ENCODE measurements at regions not wholly inside any gene's neighbourhood (a gene's known extent, or its start where the extent isn't known, plus 50 kb on each side); places are given as distances from the start of the nearest gene placed in this dataset.
"Not testable (repeated sequence)": the region's sequence is repeated elsewhere in the genome, so short reads cannot be mapped to it uniquely, and the experiment has no call there.

DNA sequence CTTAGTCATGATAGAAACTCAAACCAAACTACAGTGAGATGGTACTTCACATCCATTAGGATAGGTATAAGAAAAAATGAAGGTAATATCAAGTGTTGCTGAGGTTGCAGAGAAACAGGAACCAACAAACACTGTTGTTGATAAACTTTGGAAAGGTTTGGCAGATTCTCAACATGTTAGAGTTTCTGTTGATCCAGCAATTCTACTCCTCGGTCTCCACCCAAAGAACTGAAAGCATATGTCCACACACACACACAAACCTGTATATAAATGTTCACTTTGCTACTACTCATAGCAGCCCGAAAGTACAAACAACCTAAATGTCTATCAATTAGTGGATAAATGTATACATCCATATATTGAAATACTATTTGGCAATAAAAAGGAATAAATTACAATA lies 128.3 kb upstream of the CARMIL1 start:
- DNase-seq (ENCODE audit: low read depth in 3 of 3, low spot score in 2 of 3), result no peak

DNA sequence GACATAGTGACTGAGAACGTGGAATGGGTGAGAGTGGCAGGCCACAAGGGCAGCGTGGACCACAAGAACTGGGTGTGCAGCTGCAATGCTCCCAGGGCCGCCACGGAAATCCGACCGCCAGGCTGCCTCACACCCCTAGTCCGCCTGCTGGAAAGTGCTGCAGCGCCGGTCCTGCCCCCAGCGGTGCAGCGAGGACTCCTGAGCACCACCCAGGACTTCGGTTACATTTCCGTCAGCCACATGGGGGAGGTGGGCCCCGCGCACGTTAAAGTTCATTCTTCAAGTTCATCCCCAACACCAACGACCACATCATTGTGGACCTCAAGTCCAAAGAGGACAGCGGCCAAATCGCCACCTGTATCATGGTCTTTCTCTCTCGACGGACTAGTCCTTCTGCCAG lies 126.1 kb upstream of the CARMIL1 start:
- DNase-seq (ENCODE audit: low read depth in 3 of 3, low spot score in 2 of 3), result no peak

DNA sequence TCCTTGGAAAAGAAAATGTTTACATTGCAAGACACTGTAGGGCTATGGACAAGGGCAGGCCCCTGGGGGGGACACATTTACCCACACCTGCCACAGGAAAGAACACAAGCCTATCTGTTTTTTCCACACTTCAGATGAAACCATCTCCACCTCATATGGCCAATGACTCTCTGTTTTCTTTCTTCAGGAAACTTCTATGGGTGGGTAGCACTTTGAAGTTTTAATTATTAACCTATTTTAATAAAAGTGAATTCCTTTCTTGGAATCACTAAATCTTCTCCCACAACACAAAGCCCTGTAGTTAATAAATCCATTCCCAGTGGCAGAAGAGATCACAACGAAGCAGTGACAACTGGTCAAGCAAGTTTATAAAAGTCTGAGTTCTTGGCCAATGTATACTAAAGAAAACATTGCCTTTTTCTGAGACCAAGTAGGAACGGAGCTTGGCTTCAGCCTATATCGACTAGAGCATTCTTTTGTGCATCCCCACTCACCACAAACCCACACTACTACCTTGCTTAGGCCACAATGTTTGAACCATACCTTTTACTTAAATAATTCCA lies 125.1 kb upstream of the CARMIL1 start:
- DNase-seq (ENCODE audit: low read depth in 3 of 3, low spot score in 2 of 3), result no peak

DNA sequence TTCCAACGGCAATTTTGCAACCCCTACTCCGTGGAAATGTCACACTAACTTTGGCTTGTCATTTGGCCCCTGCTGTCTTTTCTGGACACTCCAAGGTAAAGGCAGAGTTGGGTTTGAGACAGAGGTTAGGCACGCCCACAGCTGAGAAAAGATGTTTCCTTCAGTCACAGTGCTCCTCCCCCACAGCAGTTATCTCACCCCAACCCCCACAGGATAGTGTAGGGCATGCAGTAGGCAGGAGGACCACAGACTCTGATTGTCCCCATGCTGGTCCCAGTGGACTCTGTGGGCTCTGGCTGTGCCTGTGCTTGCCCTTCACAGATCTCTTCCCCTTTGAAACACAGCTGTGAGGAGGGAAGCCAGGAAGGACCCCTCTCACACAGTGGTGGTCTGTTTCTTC lies 124.0 kb upstream of the CARMIL1 start:
- DNase-seq (ENCODE audit: low read depth in 3 of 3, low spot score in 2 of 3), result no peak

DNA sequence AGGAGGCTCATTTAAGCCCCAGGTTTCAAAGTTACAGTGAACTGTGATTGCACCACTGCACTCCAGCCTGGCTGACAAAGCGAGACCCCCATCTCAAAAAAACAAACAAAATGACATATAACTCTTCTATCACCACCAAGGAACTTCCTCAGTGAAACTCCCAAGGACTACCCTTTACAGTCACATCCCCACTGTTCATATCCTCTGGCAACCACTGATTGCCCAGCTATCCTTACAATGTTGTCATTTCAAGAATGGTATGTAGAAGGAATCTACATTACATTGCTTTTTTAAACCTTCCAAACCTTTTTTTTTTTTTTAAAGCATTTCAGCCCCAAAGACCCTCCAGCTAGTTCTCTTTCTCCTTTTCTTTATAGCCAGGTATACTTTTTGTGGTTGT lies 123.1 kb upstream of the CARMIL1 start:
- DNase-seq (ENCODE audit: low read depth in 3 of 3, low spot score in 2 of 3), result no peak

DNA sequence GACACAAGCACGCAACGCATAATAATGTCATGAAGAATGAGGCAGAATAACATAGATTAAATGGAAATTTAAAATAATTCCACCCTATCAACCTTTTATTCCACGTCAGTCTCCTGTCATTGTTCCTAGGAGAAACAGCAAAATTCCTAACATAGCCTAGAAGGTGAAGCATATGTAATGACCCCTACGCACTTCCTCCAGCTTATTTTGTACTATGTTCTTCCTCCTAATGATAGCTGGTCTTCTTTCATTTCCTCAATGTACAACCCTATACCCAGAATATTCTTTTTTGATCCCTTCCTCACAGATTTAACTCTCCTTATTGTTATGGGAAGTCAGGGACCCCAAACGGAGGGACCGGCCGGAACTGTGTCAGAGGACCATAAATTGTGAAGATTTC lies 122.0 kb upstream of the CARMIL1 start:
- no peak for DNase-seq (ENCODE audit: low read depth in 3 of 3, low spot score in 2 of 3)

DNA sequence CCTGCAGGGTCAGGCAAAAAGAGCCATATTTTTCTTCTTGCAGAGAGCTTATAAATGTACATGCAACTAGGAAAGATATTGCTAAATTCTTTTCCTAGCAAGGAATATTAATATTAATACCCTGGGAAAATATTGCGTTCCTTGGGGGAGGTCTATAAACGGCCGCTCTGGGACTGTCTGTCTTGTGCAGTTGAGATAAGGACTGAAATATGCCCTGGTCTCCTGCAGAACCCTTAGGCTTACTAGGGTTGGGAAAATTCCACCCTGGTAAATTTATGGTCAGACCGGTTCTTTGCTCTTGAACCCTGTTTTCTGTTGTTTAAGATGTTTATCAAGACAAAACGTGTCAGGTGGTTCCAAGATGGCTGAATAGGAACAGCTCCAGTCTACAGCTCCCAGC lies 121.3 kb upstream of the CARMIL1 start:
- DNase-seq (ENCODE audit: low read depth in 3 of 3, low spot score in 2 of 3), result no peak

DNA sequence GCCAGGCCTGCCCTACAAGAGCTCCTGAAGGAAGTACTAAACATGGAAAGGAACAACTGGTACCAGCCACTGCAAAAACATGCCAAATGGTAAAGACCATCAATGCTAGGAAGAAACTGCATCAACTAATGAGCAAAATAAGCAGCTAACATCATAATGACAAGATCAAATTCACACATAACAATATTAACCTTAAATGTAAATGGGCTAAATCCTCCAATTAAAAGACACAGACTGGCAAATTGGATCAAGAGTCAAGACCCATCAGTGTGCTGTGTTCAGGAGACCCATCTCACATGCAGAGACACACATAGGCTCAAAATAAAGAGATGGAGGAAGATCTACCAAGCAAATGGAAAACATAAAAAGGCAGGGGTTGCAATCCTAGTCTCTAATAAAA lies 119.0 kb upstream of the CARMIL1 start:
- DNase-seq (ENCODE audit: low read depth in 3 of 3, low spot score in 2 of 3), result not testable (repeated sequence)

DNA sequence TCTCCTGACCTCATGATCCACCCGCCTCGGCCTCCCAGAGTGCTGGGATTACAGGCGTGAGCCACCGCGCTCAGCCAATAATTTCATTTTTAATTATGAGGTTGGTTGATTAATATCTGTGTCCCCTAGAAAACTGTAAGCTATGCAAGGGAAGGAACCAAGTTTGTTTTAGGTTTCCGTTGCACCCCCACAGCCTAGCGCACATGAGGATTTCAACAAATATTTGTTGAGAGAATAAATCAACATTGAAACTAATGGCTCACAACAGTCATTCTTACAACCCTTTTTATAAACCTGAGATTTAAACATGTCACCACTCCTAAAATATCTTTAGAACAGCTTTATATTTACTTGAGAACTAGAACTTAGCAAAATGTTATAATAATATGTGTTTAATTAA lies 114.0 kb upstream of the CARMIL1 start:
- no peak for DNase-seq (ENCODE audit: low read depth in 3 of 3, low spot score in 2 of 3)

DNA sequence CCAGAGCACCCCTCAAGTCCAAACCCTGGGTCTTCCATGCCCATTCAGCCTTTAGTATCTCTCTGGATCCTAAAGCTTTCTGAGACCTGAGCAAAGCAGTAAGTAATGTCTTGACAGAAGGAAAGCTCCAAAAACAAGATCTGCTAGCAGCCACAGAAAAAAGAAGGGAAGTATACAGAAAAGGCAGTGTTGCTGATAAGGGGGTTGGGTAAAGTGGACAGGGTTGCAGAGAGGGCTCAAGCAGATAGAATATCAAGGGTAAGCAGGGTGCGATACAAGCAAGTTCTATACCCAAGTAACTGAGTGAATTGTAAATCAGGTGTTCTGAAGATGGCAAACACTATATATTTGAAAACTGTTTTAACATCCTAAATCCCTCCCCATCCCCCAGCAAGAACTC lies 113.4 kb upstream of the CARMIL1 start:
- DNase-seq (ENCODE audit: low read depth in 3 of 3, low spot score in 2 of 3), result no peak

DNA sequence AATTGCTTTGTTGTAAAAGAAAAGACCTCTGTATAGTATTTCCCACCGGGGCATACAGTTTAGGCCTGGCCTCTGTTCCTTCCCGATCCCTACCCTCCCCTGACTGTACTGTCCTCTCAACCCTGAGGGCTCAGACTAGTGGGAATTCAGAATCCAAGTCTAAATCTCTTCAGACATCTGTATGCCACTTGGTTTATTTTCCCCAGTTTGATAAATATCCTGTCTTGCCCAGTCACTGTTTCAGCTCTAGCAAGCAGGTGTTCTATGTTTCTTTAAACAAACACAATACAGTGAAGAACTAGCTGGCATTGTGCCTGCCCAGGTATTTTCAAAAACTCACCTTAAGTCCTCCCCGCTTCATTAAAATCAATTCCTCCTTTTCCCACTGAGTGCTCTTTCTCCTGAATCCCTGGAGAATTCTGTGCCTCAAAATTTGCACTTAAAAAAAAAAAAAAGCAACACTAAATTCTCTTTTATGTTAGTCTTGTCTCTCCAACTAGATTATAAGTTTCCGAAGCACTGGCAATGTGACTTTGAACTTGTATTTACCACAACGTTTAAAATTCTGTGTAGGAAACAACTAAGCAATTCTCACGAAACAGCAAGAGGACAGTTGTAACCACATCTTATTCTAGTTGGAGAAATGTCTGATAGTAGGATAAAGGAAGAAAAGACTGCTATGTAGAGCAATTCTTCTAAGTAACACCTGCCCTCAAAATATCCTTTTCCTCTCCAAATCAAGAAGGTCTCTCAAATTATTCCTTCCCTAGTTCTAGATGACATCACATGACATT lies 112.0 kb upstream of the CARMIL1 start:
- no peak for DNase-seq (ENCODE audit: low read depth in 3 of 3, low spot score in 2 of 3)

DNA sequence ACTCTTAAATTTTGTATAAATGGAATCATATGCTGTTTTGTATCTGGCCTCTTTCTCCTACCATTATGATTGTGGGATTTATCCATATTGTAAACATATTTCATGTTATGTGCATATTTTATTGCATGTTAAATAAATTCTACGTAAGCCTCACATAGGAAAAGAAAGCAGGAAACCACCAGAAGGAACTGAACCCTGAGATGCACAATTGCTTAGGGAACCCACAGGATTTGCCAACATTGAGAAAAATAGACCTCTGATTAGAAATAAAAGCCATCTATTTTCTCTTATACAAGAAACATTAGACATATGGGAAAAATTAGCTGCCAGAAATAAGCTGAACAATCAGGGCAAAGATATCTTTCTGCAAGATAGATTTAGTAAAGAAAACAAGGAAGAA lies 111.2 kb upstream of the CARMIL1 start:
- DNase-seq (ENCODE audit: low read depth in 3 of 3, low spot score in 2 of 3), result no peak

DNA sequence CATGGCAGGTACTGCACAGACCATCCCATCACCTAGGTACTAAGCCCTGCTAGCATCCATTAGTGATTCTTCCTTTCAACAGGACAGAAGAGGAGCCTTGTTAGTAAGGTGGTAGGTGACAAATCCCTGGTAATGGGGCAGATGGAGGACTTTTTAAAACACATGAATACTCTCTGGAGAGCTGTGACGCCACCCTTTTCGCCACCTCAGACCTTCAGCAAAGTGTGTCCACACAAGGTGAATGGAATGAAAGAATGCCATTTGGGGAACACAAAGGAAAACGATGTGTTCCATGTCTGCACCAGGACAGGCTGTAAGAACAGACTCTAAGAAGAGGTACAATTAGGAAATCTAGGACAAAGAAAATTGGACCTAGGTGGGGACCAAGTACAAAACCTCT lies 110.5 kb upstream of the CARMIL1 start:
- no peak for DNase-seq (ENCODE audit: low read depth in 3 of 3, low spot score in 2 of 3)

DNA sequence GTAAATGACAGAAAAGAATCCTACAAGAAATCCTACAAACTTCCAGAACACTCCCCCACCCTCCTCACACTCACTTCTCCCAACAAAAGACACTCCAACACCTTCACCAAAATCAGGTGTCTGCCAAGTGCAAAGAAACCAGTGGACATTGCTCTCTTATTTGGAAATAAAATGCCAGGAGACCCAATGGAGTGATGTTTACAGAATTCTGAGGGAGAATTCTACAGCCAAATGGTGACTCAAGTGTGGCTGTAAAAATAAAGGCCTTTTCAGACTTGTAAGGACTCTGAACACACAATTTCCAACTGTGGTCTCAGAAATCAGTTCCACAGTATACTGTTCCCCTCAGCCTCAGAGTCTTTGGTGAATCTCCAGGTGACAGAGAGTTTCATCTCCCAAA lies 109.6 kb upstream of the CARMIL1 start:
- DNase-seq (ENCODE audit: low read depth in 3 of 3, low spot score in 2 of 3), result no peak

DNA sequence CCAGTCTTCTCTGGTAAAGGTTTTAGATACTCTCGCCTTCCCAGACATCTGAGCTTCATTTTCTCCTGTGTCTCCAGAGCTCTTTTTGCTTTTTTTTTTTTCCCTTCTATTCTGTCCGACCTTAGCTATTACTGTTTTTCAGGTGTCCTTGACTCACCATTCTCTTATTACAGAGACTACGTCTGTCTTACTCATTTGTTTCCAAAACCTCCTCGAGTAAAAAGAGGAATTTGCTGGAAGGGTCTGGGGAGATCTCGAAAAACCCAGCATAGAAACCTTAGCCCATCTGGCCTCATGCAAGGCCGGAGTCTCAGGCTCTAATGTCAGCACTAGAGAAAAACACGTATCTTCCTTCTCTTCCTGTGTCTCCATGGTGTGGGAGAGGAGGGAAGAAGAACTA lies 109.2 kb upstream of the CARMIL1 start:
- no peak for DNase-seq (ENCODE audit: low read depth in 3 of 3, low spot score in 2 of 3)

DNA sequence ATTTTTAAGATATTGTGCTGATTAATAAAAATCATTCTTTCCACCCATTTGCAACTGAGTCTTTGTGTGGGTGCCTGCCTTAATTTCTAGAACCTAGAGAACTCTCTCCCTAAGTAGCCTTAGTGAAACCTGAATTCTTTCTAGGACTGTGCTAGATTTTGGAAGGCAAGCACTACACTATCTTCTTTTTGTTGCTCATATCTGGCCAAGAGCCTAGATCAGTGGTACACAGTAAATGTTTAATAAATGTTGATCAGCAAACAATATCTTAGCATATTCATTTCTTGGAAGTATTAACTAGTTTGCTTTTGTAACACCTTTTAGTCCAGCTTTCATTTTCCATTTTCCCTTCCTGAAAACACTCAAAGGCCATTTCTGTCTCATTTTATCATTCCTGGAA lies 108.5 kb upstream of the CARMIL1 start:
- DNase-seq (ENCODE audit: low read depth in 3 of 3, low spot score in 2 of 3), result no peak

DNA sequence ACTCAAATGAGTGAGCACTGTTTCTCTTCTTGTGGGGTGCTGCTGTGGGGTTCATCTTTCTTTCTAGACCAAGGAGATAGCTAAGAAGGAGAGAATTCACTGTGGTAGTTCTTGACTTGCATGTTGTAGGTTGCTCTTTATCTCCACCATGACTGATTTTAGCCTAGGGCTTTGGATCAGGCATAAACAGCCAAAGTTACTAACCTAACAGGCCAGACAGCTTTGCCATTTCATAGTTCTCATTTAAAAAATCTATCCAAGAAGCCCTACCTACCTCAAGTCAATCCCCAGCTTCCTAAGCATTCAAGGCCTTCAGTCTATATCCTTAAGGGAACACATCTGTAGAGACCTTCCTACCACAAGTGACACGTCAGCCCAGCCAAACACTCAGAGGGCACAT lies 107.9 kb upstream of the CARMIL1 start:
- no peak for DNase-seq (ENCODE audit: low read depth in 3 of 3, low spot score in 2 of 3)

DNA sequence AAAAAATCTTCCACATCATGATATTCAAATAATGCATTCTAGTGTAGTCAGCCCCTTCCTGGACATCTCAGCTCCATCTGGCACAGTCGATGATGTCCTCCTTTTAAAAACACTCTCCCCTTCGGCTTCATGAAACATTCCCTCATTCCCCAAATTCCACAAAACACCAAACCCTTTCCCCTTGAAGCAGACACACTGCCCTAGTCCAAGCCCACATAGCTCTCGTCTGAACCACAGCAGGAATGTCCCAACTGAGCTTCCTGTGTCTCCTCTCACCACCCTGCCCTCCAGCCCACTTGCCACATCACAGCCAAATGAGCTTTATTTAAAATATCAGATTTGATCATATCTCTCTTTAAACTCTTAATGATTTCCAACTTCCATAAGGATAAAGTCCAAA lies 106.4 kb upstream of the CARMIL1 start:
- no peak for DNase-seq (ENCODE audit: low read depth in 3 of 3, low spot score in 2 of 3)

DNA sequence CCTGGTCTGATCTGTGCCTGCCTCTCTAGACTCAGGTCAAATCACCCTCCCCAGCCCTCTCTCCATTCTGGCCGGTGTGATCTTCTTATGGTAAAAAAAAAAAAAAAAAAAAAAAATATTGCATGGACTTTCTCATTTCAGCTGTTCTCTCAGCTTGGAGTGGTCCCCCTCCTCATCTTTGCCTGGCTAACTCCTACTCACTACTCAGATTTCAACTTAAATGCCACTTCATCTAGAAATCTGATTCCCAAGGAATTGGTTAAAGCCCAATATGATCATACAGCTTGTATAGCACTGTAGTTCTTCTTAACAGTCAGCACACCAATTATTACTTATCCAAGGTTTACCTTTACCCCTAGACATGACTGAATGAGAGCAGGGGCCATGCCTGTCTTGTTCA lies 105.9 kb upstream of the CARMIL1 start:
- DNase-seq (ENCODE audit: low read depth in 3 of 3, low spot score in 2 of 3), result no peak

DNA sequence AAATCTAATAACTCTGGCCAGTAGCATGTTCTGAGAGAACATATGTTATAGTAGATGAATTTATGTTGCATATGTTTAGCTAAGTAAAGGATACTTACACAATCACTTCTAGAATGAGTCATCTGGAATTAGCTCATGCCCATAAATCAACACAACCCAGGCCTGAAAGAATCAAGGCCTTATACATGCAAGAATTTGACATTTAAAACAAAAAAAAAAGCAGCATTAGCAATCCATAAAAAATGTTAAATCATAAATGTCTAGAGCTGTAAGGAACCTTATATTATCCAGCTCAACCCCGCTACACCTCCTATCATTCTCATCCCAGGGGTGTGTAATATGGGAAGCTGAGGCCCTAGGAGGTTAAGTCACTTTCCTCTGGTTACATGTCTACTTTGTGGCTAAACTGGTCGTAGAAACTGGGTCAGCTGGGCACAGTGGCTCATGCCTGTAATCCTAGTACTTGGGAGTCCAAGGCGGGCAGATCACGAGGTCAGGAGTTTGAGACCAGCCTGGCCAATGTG lies 105.2 kb upstream of the CARMIL1 start:
- DNase-seq (ENCODE audit: low read depth in 3 of 3, low spot score in 2 of 3), result no peak

DNA sequence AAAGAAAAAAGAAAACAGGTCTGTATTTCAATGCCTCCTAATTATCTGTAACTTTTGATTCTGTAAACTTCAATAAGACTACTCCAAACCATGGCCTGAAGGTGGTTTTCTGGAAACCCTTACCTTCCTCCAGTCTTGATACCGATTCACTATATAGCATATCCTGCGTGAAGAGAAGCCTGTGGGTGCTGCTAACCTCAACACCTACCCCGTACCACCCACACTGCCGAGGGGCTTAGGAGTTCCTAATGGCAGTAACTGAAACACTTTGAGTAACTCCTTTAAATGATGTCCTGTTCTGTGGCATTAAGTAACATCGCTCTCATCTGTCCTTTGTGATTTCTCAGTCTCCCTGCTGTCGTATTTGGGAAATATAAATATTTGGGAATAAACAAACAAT lies 104.5 kb upstream of the CARMIL1 start:
- no peak for DNase-seq (ENCODE audit: low read depth in 3 of 3, low spot score in 2 of 3)

DNA sequence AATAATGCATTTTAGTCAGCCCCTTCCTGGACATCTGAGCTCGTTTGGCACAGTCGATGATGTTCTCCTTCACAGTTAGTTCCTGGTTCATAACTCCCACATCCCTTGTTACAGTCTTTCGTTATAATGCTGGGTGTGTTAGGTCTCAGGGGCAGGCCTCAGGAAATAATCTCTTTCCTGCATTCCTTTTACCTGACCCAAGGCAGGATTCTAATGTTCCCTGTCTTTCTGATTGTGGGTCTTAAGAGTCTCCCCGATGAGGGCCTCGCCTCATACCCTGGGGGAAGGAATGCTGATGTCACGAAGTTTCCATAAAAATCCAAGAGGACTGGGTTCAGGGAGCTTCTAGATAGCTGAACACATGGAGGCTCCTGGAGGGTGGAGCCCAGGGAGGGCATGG lies 104.0 kb upstream of the CARMIL1 start:
- DNase-seq (ENCODE audit: low read depth in 3 of 3, low spot score in 2 of 3), result no peak

DNA sequence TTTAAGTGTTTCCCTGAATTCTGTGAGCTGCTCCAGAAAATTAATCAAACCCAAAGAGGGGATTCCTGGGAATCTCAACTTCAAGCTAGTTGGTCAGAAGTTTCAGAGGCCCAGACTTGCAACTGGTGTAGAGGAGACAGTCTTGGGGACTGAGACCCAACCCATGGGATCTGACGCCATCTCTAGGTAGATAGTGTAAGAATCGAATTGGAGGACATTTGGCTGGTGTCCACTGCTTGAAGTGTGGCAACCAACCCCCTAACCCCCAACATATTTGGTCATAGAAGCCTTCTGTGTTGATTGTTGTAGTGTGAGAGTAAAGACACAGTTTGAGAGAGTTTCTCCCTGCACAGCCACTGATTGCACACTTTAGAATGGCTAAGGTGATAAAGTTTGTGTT lies 103.5 kb upstream of the CARMIL1 start:
- DNase-seq (ENCODE audit: low read depth in 3 of 3, low spot score in 2 of 3), result no peak
